Transverse colon (tissue), 4 donors: ENCODE measurements at regions not wholly inside any gene's neighbourhood (a gene's known extent, or its start where the extent isn't known, plus 50 kb on each side); places are given as distances from the start of the nearest gene placed in this dataset.
"Not testable (repeated sequence)": the region's sequence is repeated elsewhere in the genome, so short reads cannot be mapped to it uniquely, and the experiment has no call there.

Experiments used
- DNase-seq: peaks from one replicate; pipeline ENCODE4 v3.0.0-alpha.2; 2019
- H3K27ac ChIP-seq, 4 donors: fragments of 200-600 bp; sonication (generic); 2 replicates each; pipeline ENCODE4 v1.5.1; 2016 to 2018; ENCODE audit warnings: inconsistent platforms in 4 of 4
- H3K27me3 ChIP-seq: fragments of 200-600 bp; sonication (generic); 2 replicates; pipeline ENCODE4 v1.5.1; 2017; ENCODE audit warnings: inconsistent platforms
- H3K36me3 ChIP-seq, 4 donors: fragments of 200-600 bp; sonication (generic); 2 replicates each; pipeline ENCODE4 v1.5.1; 2017 to 2019; ENCODE audit warnings: inconsistent platforms in 4 of 4
- H3K4me1 ChIP-seq, 4 donors: fragments of 200-600 bp; sonication (generic); 2 replicates each; pipeline ENCODE4 v1.5.1; 2017 to 2020; ENCODE audit warnings: inconsistent platforms in 4 of 4
- H3K4me3 ChIP-seq, 4 donors: fragments of 200-600 bp; sonication (generic); 1 replicate in 1 of 4; 2 replicates in 3 of 4; pipeline versions ENCODE4 v1.5.1 to v1.6.1; 2017 to 2019; ENCODE audit warnings: inconsistent platforms in 4 of 4
- H3K9me3 ChIP-seq, 2 donors: fragments of 200-600 bp; sonication (generic); 2 replicates each; pipeline ENCODE4 v1.5.1; 2017 to 2019; ENCODE audit warnings: inconsistent platforms in 2 of 2
- EP300 ChIP-seq: sonication (generic); formaldehyde crosslinking; IDR thresholded peaks from one replicate; pipeline ENCODE4 v1.6.1; 2017; ENCODE audit warnings: antibody characterized with exemption, low read depth
- POLR2A ChIP-seq: fragments of 450-650 bp; IDR thresholded peaks from one replicate; pipeline ENCODE4 v1.6.1; 2016; ENCODE audit warnings: antibody characterized with exemption, mild to moderate bottlenecking, moderate library complexity
- POLR2AphosphoS5 ChIP-seq, 3 donors: sonication (generic); formaldehyde crosslinking; IDR thresholded peaks; one replicate each; pipeline ENCODE4 v1.6.1; 2016; ENCODE audit warnings: antibody characterized with exemption in 3 of 3
- WGBS, 2 donors: methylation state at CpG; one replicate each; pipeline ENCODE4 v1.1.5; 2018; ENCODE audit warnings: low coverage in 1 of 2; 5-methylcytosine and 5-hydroxymethylcytosine counted together
- in situ Hi-C, 4 donors: fragments of 200-750 bp; cut with MboI; loops; one replicate each; pipeline versions ENCODE4 v1.15.0 to v1.15.1; 2017; ENCODE audit warnings: low sequenced_read_pairs in 3 of 4, low pct_ligation_motif_present in 1 of 4, low pct_unique_long_range_greater_than_20kb in 1 of 4
- intact Hi-C: fragments of 100-400 bp; cut with DNase I; formaldehyde crosslinking; loops from one replicate; pipeline ENCODE4 v1.15.1; 2023; ENCODE audit warnings: low total_unique reads
- TF ChIP-seq, protein P1 (sequence below), 5 experiments: fragments of 200-600 bp in 3 of 5; fragments of 450-650 bp in 2 of 5; sonication (generic) in 3 of 5; IDR thresholded peaks; 1 replicate in 2 of 5; 2 replicates in 3 of 5; pipeline ENCODE4 v1.5.1; 2016 to 2017; ENCODE audit warnings: antibody characterized with exemption in 5 of 5, inconsistent platforms in 3 of 5, mild to moderate bottlenecking in 2 of 5, moderate library complexity in 1 of 5

DNA sequence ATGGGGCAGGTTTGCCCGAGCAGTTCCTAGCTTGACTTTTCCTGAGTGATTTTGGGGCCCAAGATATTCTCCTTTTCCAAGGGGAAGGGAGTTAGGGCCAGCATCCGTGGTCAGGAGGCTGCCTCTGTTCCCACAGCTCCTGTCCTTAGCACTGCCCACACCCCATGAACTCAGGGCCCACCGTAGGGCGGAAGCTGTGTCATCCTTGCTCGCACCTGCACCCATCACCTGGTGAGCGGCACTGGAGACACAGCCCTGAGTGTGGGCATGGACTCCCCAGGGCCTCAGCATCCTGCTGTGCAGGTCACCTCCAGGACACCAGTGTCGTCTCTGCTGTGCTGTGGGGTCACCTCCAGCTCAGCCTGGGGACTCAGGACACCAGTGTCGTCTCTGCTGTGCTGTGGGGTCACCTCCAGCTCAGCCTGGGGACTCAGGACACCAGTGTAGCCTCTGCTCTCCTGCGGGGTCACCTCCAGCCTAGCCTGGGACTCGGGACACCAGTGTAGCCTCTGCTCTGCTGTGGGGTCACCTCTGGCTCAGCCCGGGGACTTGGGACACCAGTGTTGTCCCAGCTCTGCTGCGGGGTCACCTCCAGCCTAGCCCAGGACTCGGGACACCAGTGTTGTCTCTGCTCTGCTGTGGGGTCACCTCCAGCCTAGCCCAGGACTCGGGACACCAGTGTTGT lies 322.9 kb downstream of the ADGRD1 start:
- WGBS, 2 donors = 79 to 100% methylated on average over 1 to 13 of the region's 14 CpGs
- intact Hi-C loops = no loop called here
- Histone ChIP-seq H3K36me3 (no peaks in the 10 kb centered on the region), H3K4me3 (no peak overlapping the region), H3K27ac (no peak overlapping the region), H3K4me1 (no peaks in the 10 kb centered on the region), H3K9me3 (no peaks in the 10 kb centered on the region), H3K27me3 (no peaks in the 10 kb centered on the region)
- in situ Hi-C loops = no loop called here
- no peak for DNase-seq
- TF ChIP-seq POLR2A (no peak), EP300 (no peak), POLR2AphosphoS5 (IDR thresholded peaks at IDR 0.05) (no peak)
- TF ChIP-seq, protein P1, sequence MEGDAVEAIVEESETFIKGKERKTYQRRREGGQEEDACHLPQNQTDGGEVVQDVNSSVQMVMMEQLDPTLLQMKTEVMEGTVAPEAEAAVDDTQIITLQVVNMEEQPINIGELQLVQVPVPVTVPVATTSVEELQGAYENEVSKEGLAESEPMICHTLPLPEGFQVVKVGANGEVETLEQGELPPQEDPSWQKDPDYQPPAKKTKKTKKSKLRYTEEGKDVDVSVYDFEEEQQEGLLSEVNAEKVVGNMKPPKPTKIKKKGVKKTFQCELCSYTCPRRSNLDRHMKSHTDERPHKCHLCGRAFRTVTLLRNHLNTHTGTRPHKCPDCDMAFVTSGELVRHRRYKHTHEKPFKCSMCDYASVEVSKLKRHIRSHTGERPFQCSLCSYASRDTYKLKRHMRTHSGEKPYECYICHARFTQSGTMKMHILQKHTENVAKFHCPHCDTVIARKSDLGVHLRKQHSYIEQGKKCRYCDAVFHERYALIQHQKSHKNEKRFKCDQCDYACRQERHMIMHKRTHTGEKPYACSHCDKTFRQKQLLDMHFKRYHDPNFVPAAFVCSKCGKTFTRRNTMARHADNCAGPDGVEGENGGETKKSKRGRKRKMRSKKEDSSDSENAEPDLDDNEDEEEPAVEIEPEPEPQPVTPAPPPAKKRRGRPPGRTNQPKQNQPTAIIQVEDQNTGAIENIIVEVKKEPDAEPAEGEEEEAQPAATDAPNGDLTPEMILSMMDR (IDR thresholded peaks at IDR 0.05) = no peak

DNA sequence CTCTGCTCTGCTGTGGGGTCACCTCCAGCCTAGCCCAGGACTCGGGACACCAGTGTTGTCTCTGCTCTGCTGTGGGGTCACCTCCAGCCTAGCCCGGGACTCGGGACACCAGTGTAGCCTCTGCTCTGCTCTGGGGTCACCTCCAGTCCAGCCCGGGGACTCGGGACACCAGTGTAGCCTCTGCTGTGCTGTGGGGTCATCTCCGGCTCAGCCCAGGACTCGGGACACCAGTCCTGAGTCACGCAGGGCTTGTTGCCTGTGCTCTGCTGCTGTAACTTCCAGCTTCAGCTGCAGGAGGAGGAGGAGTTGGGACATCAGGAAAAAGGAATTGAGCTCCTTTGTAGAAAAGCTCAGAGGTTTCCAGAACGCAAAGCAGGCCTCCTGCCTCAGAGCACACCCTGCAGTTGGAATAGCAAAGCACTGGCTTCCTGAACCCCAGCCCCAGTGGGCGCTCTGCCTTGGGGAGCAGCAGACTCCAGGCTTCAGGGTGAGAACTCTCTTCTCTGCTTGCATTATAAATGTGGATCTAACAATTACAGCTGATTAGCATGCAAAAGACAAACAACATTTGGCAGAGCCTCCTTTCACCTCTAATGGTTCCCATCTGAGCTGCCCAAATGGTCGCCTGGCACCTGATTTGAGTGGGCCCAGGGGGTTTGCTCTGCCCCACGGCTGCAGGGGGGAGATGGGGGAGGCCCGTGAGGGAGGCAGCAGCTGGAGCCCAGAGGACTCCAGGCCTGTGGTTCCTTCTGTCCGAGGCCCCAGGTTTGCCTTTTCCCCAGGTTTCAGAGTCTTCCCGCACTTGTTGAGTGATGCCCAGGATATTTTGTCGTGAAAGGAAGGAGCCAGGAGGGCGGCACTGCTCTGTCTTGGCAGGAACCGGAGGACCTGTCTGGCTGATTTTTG lies 323.7 kb downstream of the ADGRD1 start:
- H3K36me3 ChIP-seq, intact Hi-C loops, H3K27me3 ChIP-seq, in situ Hi-C loops, H3K9me3 ChIP-seq, H3K4me3 ChIP-seq, H3K4me1 ChIP-seq, H3K27ac ChIP-seq, DNase-seq: not testable (repeated sequence)
- 66% methylated on average over 16 of the region's 18 CpGs; no CpG with 5 or more reads in 1 of the 2 donors for WGBS, 2 donors

DNA sequence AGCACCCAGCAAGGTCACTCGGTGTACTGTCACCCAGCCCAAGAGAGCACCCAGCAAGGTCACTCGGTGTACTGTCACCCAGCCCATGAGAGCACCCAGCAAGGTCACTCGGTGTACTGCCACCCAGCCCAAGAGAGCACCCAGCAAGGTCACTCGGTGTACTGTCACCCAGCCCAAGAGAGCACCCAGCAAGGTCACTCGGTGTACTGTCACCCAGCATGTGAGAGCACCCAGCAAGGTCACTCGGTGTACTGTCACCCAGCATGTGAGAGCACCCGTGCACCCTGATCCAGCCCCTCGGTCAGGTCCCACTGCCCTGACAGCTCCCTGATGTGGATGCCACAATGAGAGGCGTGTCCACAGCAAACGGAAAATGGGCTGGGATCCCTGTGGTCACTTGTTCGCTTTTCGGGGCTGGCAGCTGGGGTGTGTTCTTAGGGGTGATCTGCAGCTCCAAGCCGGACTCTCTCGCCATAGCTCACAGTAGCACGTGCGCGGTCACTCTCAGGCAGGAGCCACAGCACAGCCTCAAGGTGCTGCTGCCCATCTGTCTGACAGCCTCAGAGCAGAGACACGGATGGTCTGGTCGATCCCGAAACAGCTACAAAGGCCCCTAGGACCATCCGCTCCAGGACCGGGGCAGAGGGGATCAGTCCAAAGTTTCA lies 324.9 kb downstream of the ADGRD1 start:
- H3K27ac ChIP-seq, intact Hi-C loops, H3K36me3 ChIP-seq, DNase-seq, H3K27me3 ChIP-seq, H3K4me1 ChIP-seq, H3K9me3 ChIP-seq, H3K4me3 ChIP-seq, in situ Hi-C loops: not testable (repeated sequence)
- 64% methylated on average over 12 of the region's 22 CpGs; no CpG with 5 or more reads in 1 of the 2 donors for WGBS, 2 donors

DNA sequence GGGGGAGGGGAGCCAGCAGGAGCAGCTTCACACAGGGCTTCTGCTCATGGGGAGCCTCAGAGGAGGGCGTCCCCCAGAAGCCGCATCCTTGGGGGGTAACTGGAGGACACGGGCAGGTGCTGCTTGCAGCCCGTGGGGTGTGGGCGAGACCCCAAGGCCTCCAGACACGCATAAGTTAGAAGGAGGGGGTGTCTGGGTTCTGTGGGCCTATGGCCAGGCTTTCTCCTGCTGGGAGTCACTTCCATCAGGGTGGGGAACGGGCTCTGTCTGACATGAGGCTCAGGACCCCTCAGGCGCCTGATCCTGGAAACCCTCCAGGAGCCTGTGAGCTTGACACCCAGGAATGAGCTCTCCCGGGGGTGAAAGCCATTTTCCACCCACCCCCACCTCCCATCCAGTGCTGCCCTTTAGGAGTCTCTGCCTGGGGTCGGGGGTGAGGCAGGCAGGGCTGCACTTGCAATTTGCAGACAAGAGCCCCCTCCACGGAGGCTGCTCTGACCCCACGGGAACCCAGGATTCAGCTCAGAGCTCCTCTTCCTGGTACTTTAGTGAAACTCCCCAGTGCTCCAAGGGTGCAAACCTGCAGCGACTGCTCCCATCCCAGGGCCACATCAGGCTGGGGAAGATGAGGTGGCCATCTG lies 325.7 kb downstream of the ADGRD1 start:
- no peak for DNase-seq
- 72% methylated on average over 13 of the region's 13 CpGs; no CpG with 5 or more reads in 1 of the 2 donors for WGBS, 2 donors
- no peak for TF ChIP-seq POLR2AphosphoS5 (IDR thresholded peaks at IDR 0.05)
- no peak for TF ChIP-seq EP300
- no peak for TF ChIP-seq POLR2A
- TF ChIP-seq, protein P1 (IDR thresholded peaks at IDR 0.05) = no peak
- intact Hi-C loops = no loop called here
- Histone ChIP-seq H3K4me3 (no peak overlapping the region), H3K27me3 (no peaks in the 10 kb centered on the region), H3K36me3 (no peaks in the 10 kb centered on the region), H3K9me3 (no peaks in the 10 kb centered on the region), H3K27ac (no peak overlapping the region), H3K4me1 (no peaks in the 10 kb centered on the region)
- in situ Hi-C loops = no loop called here

DNA sequence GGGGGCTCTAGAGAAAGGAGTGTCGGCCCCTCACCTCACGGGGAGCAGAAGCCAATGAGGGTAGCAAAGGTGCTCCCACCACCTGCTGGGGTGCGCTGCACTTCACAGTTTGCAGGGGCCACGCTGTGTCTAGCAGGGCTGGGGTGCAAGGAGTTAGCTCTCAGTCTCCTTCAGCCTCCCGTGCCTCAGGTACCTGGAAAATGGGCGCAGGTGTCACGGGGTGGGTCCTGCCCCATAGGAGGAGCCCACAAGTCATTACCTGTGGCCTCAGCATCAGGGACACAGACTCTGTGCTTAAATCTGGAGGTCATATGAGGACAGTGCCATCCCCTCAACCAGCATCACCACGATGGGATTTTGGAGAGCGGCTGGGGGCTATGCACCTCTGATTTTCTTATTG lies 326.7 kb downstream of the ADGRD1 start:
- intact Hi-C loops (loop anchor here (5.0 kb wide), 1 partner anchor 1182 kb away; no protein-coding TSS in a partner anchor), in situ Hi-C loops (no loop called here)
- no peaks in the 10 kb centered on the region for H3K36me3 ChIP-seq
- H3K27ac ChIP-seq = no peak overlapping the region
- no peak overlapping the region for H3K4me3 ChIP-seq
- TF ChIP-seq, protein P1 (IDR thresholded peaks at IDR 0.05) = no peak
- no peak for TF ChIP-seq POLR2A
- no peak for TF ChIP-seq POLR2AphosphoS5 (IDR thresholded peaks at IDR 0.05)
- no peak for TF ChIP-seq EP300
- no peak for DNase-seq
- no peaks in the 10 kb centered on the region for H3K27me3 ChIP-seq
- no peaks in the 10 kb centered on the region for H3K9me3 ChIP-seq
- no peaks in the 10 kb centered on the region for H3K4me1 ChIP-seq
- 68 to 80% methylated on average over 2 to 9 of the region's 9 CpGs for WGBS, 2 donors
